ENCODE measurements at regions not wholly inside any gene's neighbourhood (a gene's known extent, or its start where the extent isn't known, plus 50 kb on each side); places are given as distances from the start of the nearest gene placed in this dataset.
"Not testable (repeated sequence)": the region's sequence is repeated elsewhere in the genome, so short reads cannot be mapped to it uniquely, and the experiment has no call there.

- DNase-seq = no peak
These were observed 108.8 kb upstream of the SYNCRIP start for GRCh38 chr6:85751374-85752055.

- not testable (repeated sequence) for DNase-seq
These were observed 107.5 kb upstream of the SYNCRIP start for GRCh38 chr6:85750146-85750545.

GRCh38 chr6:85749236-85749635, 106.5 kb upstream of the SYNCRIP start:
- DNase-seq = no peak

- no peak for DNase-seq
These were observed 105.0 kb upstream of the SYNCRIP start for GRCh38 chr6:85747666-85748065.

GRCh38 chr6:85747093-85747492, 104.4 kb upstream of the SYNCRIP start:
- no peak for DNase-seq

GRCh38 chr6:85744433-85744970, 101.8 kb upstream of the SYNCRIP start:
- no peak for DNase-seq

GRCh38 chr6:85726206-85726605, 83.5 kb upstream of the SYNCRIP start:
- no peak for DNase-seq

- no peak for DNase-seq
These were observed 73.1 kb upstream of the SYNCRIP start for GRCh38 chr6:85715797-85716196.

- no peak for DNase-seq
These were observed 72.3 kb upstream of the SYNCRIP start for GRCh38 chr6:85714893-85715530.

GRCh38 chr6:85712346-85712745, 69.7 kb upstream of the SYNCRIP start:
- no peak for DNase-seq

GRCh38 chr6:85707515-85708145, 64.9 kb upstream of the SYNCRIP start:
- DNase-seq = not testable (repeated sequence)

- DNase-seq = no peak
These were observed 63.6 kb upstream of the SYNCRIP start for GRCh38 chr6:85706272-85706671.

- no peak for DNase-seq
These were observed 62.5 kb upstream of the SYNCRIP start for GRCh38 chr6:85705220-85705619.

GRCh38 chr6:85703406-85703805, 60.7 kb upstream of the SYNCRIP start:
- no peak for DNase-seq
